Ectodermal cell (in vitro differentiated cells): ENCODE measurements at regions not wholly inside any gene's neighbourhood (a gene's known extent, or its start where the extent isn't known, plus 50 kb on each side); places are given as distances from the start of the nearest gene placed in this dataset.

Experiments
- H3K27ac ChIP-seq: 2 replicates; pipeline ENCODE4 v1.7.0; 2013; ENCODE audit warnings: mild to moderate bottlenecking, low read depth, low read length; ENCODE audit not compliant: insufficient read depth, poor library complexity, severe bottlenecking
- H3K27me3 ChIP-seq: 2 replicates; pipeline ENCODE4 v1.7.0; 2013; ENCODE audit warnings: mild to moderate bottlenecking, low read length; ENCODE audit not compliant: insufficient read depth, control insufficient read depth, poor library complexity, severe bottlenecking
- H3K36me3 ChIP-seq: one replicate; pipeline ENCODE4 v1.7.0; 2013; ENCODE audit warnings: low read length; ENCODE audit not compliant: control insufficient read depth, insufficient read depth
- H3K4me1 ChIP-seq: one replicate; pipeline ENCODE4 v1.7.0; 2013; ENCODE audit warnings: low read length; ENCODE audit not compliant: control insufficient read depth, insufficient read depth
- H3K4me3 ChIP-seq: 2 replicates; pipeline ENCODE4 v1.7.0; 2013; ENCODE audit warnings: low read depth, low read length, control low read depth; ENCODE audit not compliant: insufficient read depth
- H3K9me3 ChIP-seq: 2 replicates; pipeline ENCODE4 v1.7.0; 2013; ENCODE audit warnings: mild to moderate bottlenecking, low read length, moderate library complexity; ENCODE audit not compliant: control insufficient read depth
- WGBS, 2 experiments: methylation state at CpG; one replicate each; pipeline ENCODE4 v1.1.7; 2013; ENCODE audit warnings: missing lambda C conversion rate in 2 of 2; 5-methylcytosine and 5-hydroxymethylcytosine counted together

- H3K27ac ChIP-seq = no peak overlapping the region
- no peaks in the 10 kb centered on the region for H3K9me3 ChIP-seq
- no peaks in the 10 kb centered on the region for H3K27me3 ChIP-seq
- no peaks in the 10 kb centered on the region for H3K4me1 ChIP-seq
- no peaks in the 10 kb centered on the region for H3K36me3 ChIP-seq
- WGBS, 2 experiments = 86 to 89% methylated on average over 16 of the region's 16 CpGs
- H3K4me3 ChIP-seq = no peak overlapping the region
These were observed 519.5 kb downstream of the BCOR start for GRCh38 chrX:39577985-39578869.

- WGBS, 2 experiments = 86 to 95% methylated on average over 8 of the region's 8 CpGs
- no peaks in the 10 kb centered on the region for H3K4me1 ChIP-seq
- H3K27me3 ChIP-seq = no peaks in the 10 kb centered on the region
These were observed 517.7 kb downstream of the BCOR start for GRCh38 chrX:39580043-39580442.

GRCh38 chrX:39581411-39581810 lies 516.3 kb downstream of the BCOR start:
- 88 to 93% methylated on average over 3 of the region's 3 CpGs for WGBS, 2 experiments
- H3K9me3 ChIP-seq = no peaks in the 10 kb centered on the region
- H3K4me3 ChIP-seq = no peak overlapping the region
- no peaks in the 10 kb centered on the region for H3K27me3 ChIP-seq
- no peaks in the 10 kb centered on the region for H3K36me3 ChIP-seq
- H3K27ac ChIP-seq = no peak overlapping the region
- no peaks in the 10 kb centered on the region for H3K4me1 ChIP-seq

More at GRCh38 chrX:39580043-39580442, 517.7 kb downstream of the BCOR start:
- no peak overlapping the region for H3K4me3 ChIP-seq
- no peak overlapping the region for H3K27ac ChIP-seq
- H3K9me3 ChIP-seq = no peaks in the 10 kb centered on the region
- H3K36me3 ChIP-seq = no peaks in the 10 kb centered on the region

GRCh38 chrX:39582091-39582490 lies 515.7 kb downstream of the BCOR start:
- H3K27ac ChIP-seq = no peak overlapping the region
- no peaks in the 10 kb centered on the region for H3K27me3 ChIP-seq
- no peak overlapping the region for H3K4me3 ChIP-seq
- H3K36me3 ChIP-seq = no peaks in the 10 kb centered on the region
- WGBS, 2 experiments = 93 to 94% methylated on average over 3 of the region's 3 CpGs
- H3K4me1 ChIP-seq = no peaks in the 10 kb centered on the region
- H3K9me3 ChIP-seq = no peaks in the 10 kb centered on the region

GRCh38 chrX:39582976-39583375 lies 514.8 kb downstream of the BCOR start:
- Histone ChIP-seq H3K9me3 (no peaks in the 10 kb centered on the region), H3K4me3 (no peak overlapping the region), H3K36me3 (no peaks in the 10 kb centered on the region), H3K27ac (no peak overlapping the region), H3K27me3 (no peaks in the 10 kb centered on the region), H3K4me1 (no peaks in the 10 kb centered on the region)
- 72 to 81% methylated on average over 3 to 4 of the region's 4 CpGs for WGBS, 2 experiments

GRCh38 chrX:39585808-39586207 lies 511.9 kb downstream of the BCOR start:
- WGBS, 2 experiments = 92% methylated on average over 3 of the region's 3 CpGs

GRCh38 chrX:39586359-39586758 lies 511.4 kb downstream of the BCOR start:
- no peaks in the 10 kb centered on the region for H3K4me1 ChIP-seq
- H3K27me3 ChIP-seq = no peaks in the 10 kb centered on the region
- WGBS, 2 experiments = 83 to 85% methylated on average over 4 of the region's 4 CpGs
- H3K36me3 ChIP-seq = no peaks in the 10 kb centered on the region
- H3K9me3 ChIP-seq = no peaks in the 10 kb centered on the region
- H3K27ac ChIP-seq = no peak overlapping the region
- H3K4me3 ChIP-seq = no peak overlapping the region

More at GRCh38 chrX:39585808-39586207, 511.9 kb downstream of the BCOR start:
- H3K4me1 ChIP-seq = no peaks in the 10 kb centered on the region
- H3K4me3 ChIP-seq = no peak overlapping the region
- no peaks in the 10 kb centered on the region for H3K9me3 ChIP-seq
- H3K27me3 ChIP-seq = no peaks in the 10 kb centered on the region
- no peaks in the 10 kb centered on the region for H3K36me3 ChIP-seq
- no peak overlapping the region for H3K27ac ChIP-seq

- Histone ChIP-seq H3K4me3 (no peak overlapping the region), H3K4me1 (no peaks in the 10 kb centered on the region), H3K9me3 (no peaks in the 10 kb centered on the region), H3K36me3 (no peaks in the 10 kb centered on the region), H3K27ac (no peak overlapping the region), H3K27me3 (no peaks in the 10 kb centered on the region)
- WGBS, 2 experiments = 89 to 90% methylated on average over 2 to 3 of the region's 3 CpGs
These were observed 506.7 kb downstream of the BCOR start for GRCh38 chrX:39591099-39591498.

GRCh38 chrX:39592776-39593175 lies 505.0 kb downstream of the BCOR start:
- Histone ChIP-seq H3K36me3 (no peaks in the 10 kb centered on the region), H3K27ac (no peak overlapping the region), H3K27me3 (no peaks in the 10 kb centered on the region), H3K9me3 (no peaks in the 10 kb centered on the region), H3K4me1 (no peaks in the 10 kb centered on the region), H3K4me3 (no peak overlapping the region)

- no peaks in the 10 kb centered on the region for H3K36me3 ChIP-seq
- no peak overlapping the region for H3K4me3 ChIP-seq
- WGBS, 2 experiments = 77 to 95% methylated on average over 1 of the region's 1 CpG
- H3K4me1 ChIP-seq = no peaks in the 10 kb centered on the region
- H3K9me3 ChIP-seq = no peaks in the 10 kb centered on the region
- no peaks in the 10 kb centered on the region for H3K27me3 ChIP-seq
- no peak overlapping the region for H3K27ac ChIP-seq
These were observed 501.8 kb downstream of the BCOR start for GRCh38 chrX:39595977-39596376.
